Activated CD4-positive, alpha-beta memory T cell treated with anti-CD3 and anti-CD28 coated beads, Interleukin-2, amount 10 ng/mL, durations not matched to agents 7 days and 5 days (primary cell): ENCODE measurements at regions not wholly inside any gene's neighbourhood (a gene's known extent, or its start where the extent isn't known, plus 50 kb on each side); places are given as distances from the start of the nearest gene placed in this dataset.
"Not testable (repeated sequence)": the region's sequence is repeated elsewhere in the genome, so short reads cannot be mapped to it uniquely, and the experiment has no call there.

ENCODE experiments used
- CTCF ChIA-PET: fragments of 350-600 bp; sonication (Branson Sonifier 250); formaldehyde crosslinking; loops from one replicate; lab custom pipeline; 2021; ENCODE audit warnings: antibody characterized with exemption, inconsistent platforms; lab: Charles Lee
- POLR2A ChIA-PET: fragments of 350-600 bp; sonication (Branson Sonifier 250); formaldehyde crosslinking; loops from one replicate; lab custom pipeline; 2021; ENCODE audit warnings: antibody characterized with exemption; lab: Charles Lee
- DNase-seq: peaks from one replicate; pipeline ENCODE4 v3.0.0-alpha.2; 2020
- H3K27ac Mint-ChIP-seq: one replicate; pipeline ENCODE4 v1.8.0; 2021; ENCODE audit warnings: mild to moderate bottlenecking, mixed read lengths
- H3K27me3 Mint-ChIP-seq: one replicate; pipeline ENCODE4 v1.8.0; 2021; ENCODE audit warnings: mixed read lengths
- H3K36me3 Mint-ChIP-seq: one replicate; pipeline ENCODE4 v1.8.0; 2021; ENCODE audit warnings: low read depth, mixed read lengths
- H3K4me1 Mint-ChIP-seq: one replicate; pipeline ENCODE4 v1.8.0; 2021; ENCODE audit warnings: mixed read lengths
- H3K4me3 Mint-ChIP-seq: one replicate; pipeline ENCODE4 v1.8.0; 2021; ENCODE audit warnings: mild to moderate bottlenecking, mixed read lengths
- H3K9me3 Mint-ChIP-seq: one replicate; pipeline ENCODE4 v1.8.0; 2021; ENCODE audit warnings: mixed read lengths

GRCh38 chr9:78439866-78440830, 143.2 kb downstream of the PSAT1 start:
- ChIA-PET POLR2A (no interaction called here), CTCF (interaction anchor here (0.6 to 2.5 kb wide), 7 partner anchors 8 to 1285 kb away, joined by 3 to 13 read pairs (median 4); no protein-coding TSS in a partner anchor)
- no peak overlapping the region for H3K4me3 Mint-ChIP-seq

GRCh38 chr9:78441396-78441795, 144.5 kb downstream of the PSAT1 start:
- no peaks in the 10 kb centered on the region for H3K9me3 Mint-ChIP-seq
- H3K27ac Mint-ChIP-seq = no peak overlapping the region
- DNase-seq = no peak
- ChIA-PET CTCF (no interaction called here), POLR2A (no interaction called here)
- peaks cover 5% of the 10 kb centered on the region for H3K27me3 Mint-ChIP-seq
- H3K4me3 Mint-ChIP-seq = no peak overlapping the region
- no peaks in the 10 kb centered on the region for H3K36me3 Mint-ChIP-seq
- H3K4me1 Mint-ChIP-seq = peaks cover 4% of the 10 kb centered on the region

More at GRCh38 chr9:78439866-78440830, 143.2 kb downstream of the PSAT1 start:
- peaks cover 8% of the 10 kb centered on the region for H3K27me3 Mint-ChIP-seq
- H3K27ac Mint-ChIP-seq = no peak overlapping the region
- no peak for DNase-seq
- no peaks in the 10 kb centered on the region for H3K36me3 Mint-ChIP-seq
- H3K4me1 Mint-ChIP-seq = peaks cover 4% of the 10 kb centered on the region
- H3K9me3 Mint-ChIP-seq = no peaks in the 10 kb centered on the region

GRCh38 chr9:78441822-78442431, 145.0 kb downstream of the PSAT1 start:
- ChIA-PET CTCF (no interaction called here), POLR2A (no interaction called here)
- Mint-ChIP-seq H3K4me3 (no peak overlapping the region), H3K9me3 (no peaks in the 10 kb centered on the region), H3K4me1 (peaks cover 4% of the 10 kb centered on the region), H3K27ac (no peak overlapping the region), H3K27me3 (peaks cover 3% of the 10 kb centered on the region), H3K36me3 (no peaks in the 10 kb centered on the region)
- no peak for DNase-seq

GRCh38 chr9:78442577-78442976, 145.7 kb downstream of the PSAT1 start:
- POLR2A ChIA-PET, H3K27me3 Mint-ChIP-seq, CTCF ChIA-PET, DNase-seq, H3K9me3 Mint-ChIP-seq, H3K27ac Mint-ChIP-seq, H3K4me1 Mint-ChIP-seq, H3K36me3 Mint-ChIP-seq, H3K4me3 Mint-ChIP-seq: not testable (repeated sequence)

- ChIA-PET CTCF (no interaction called here), POLR2A (no interaction called here)
- H3K27me3 Mint-ChIP-seq = peaks cover 3% of the 10 kb centered on the region
- H3K4me3 Mint-ChIP-seq = no peak overlapping the region
- no peaks in the 10 kb centered on the region for H3K36me3 Mint-ChIP-seq
- DNase-seq = no peak
- H3K27ac Mint-ChIP-seq = no peak overlapping the region
- no peaks in the 10 kb centered on the region for H3K9me3 Mint-ChIP-seq
- peaks cover 4% of the 10 kb centered on the region for H3K4me1 Mint-ChIP-seq
These were observed 147.0 kb downstream of the PSAT1 start for GRCh38 chr9:78443946-78444345.

GRCh38 chr9:78448960-78449673, 152.2 kb downstream of the PSAT1 start:
- CTCF ChIA-PET = interaction anchor here (1.2 to 1.6 kb wide), 2 partner anchors 10 to 11 kb away, joined by 3 to 13 read pairs; no protein-coding TSS in a partner anchor
- Mint-ChIP-seq H3K9me3 (no peaks in the 10 kb centered on the region), H3K4me3 (no peak overlapping the region), H3K27me3 (no peaks in the 10 kb centered on the region), H3K36me3 (no peaks in the 10 kb centered on the region), H3K4me1 (no peaks in the 10 kb centered on the region), H3K27ac (no peak overlapping the region)
- POLR2A ChIA-PET = no interaction called here
- DNase-seq = no peak

GRCh38 chr9:78453450-78453849, 156.5 kb downstream of the PSAT1 start:
- POLR2A ChIA-PET = no interaction called here
- Mint-ChIP-seq H3K27ac (no peak overlapping the region), H3K36me3 (no peaks in the 10 kb centered on the region), H3K27me3 (peaks cover 2% of the 10 kb centered on the region), H3K4me1 (no peaks in the 10 kb centered on the region), H3K4me3 (no peak overlapping the region), H3K9me3 (no peaks in the 10 kb centered on the region)
- CTCF ChIA-PET = no interaction called here
- DNase-seq = no peak

GRCh38 chr9:78462611-78463010, 165.7 kb downstream of the PSAT1 start:
- ChIA-PET CTCF (no interaction called here), POLR2A (no interaction called here)

GRCh38 chr9:78463750-78464149, 166.8 kb downstream of the PSAT1 start:
- H3K9me3 Mint-ChIP-seq = peaks cover 4% of the 10 kb centered on the region
- ChIA-PET POLR2A (no interaction called here), CTCF (no interaction called here)
- no peaks in the 10 kb centered on the region for H3K36me3 Mint-ChIP-seq
- H3K4me3 Mint-ChIP-seq = no peak overlapping the region
- no peak for DNase-seq
- no peaks in the 10 kb centered on the region for H3K4me1 Mint-ChIP-seq
- H3K27me3 Mint-ChIP-seq = peaks cover 4% of the 10 kb centered on the region
- no peak overlapping the region for H3K27ac Mint-ChIP-seq

More at GRCh38 chr9:78462611-78463010, 165.7 kb downstream of the PSAT1 start:
- Mint-ChIP-seq H3K4me1 (no peaks in the 10 kb centered on the region), H3K4me3 (no peak overlapping the region), H3K36me3 (no peaks in the 10 kb centered on the region), H3K9me3 (peaks cover 4% of the 10 kb centered on the region), H3K27ac (no peak overlapping the region), H3K27me3 (peaks cover 4% of the 10 kb centered on the region)
- DNase-seq = no peak

GRCh38 chr9:78468231-78468630, 171.3 kb downstream of the PSAT1 start:
- Mint-ChIP-seq H3K27me3 (peaks cover 8% of the 10 kb centered on the region), H3K9me3 (no peaks in the 10 kb centered on the region), H3K27ac (no peak overlapping the region), H3K4me3 (no peak overlapping the region), H3K4me1 (no peaks in the 10 kb centered on the region), H3K36me3 (no peaks in the 10 kb centered on the region)
- ChIA-PET CTCF (no interaction called here), POLR2A (interaction anchor here (0.9 kb wide), 1 partner anchor 17 kb away, joined by 3 read pairs; no protein-coding TSS in a partner anchor)
- no peak for DNase-seq

GRCh38 chr9:78468974-78469576, 172.2 kb downstream of the PSAT1 start:
- H3K36me3 Mint-ChIP-seq = no peaks in the 10 kb centered on the region

GRCh38 chr9:78470216-78470615, 173.3 kb downstream of the PSAT1 start:
- no peak for DNase-seq
- Mint-ChIP-seq H3K36me3 (no peaks in the 10 kb centered on the region), H3K4me3 (no peak overlapping the region), H3K9me3 (no peaks in the 10 kb centered on the region), H3K27me3 (peaks cover 8% of the 10 kb centered on the region), H3K4me1 (no peaks in the 10 kb centered on the region), H3K27ac (no peak overlapping the region)
- CTCF ChIA-PET = interaction anchor here (1.6 kb wide), 1 partner anchor 31 kb away, joined by 7 read pairs; no protein-coding TSS in a partner anchor
- POLR2A ChIA-PET = no interaction called here

More at GRCh38 chr9:78468974-78469576, 172.2 kb downstream of the PSAT1 start:
- POLR2A ChIA-PET = interaction anchor here (0.9 kb wide), 1 partner anchor 16 kb away, joined by 3 read pairs; no protein-coding TSS in a partner anchor
- Mint-ChIP-seq H3K4me3 (no peak overlapping the region), H3K4me1 (no peaks in the 10 kb centered on the region), H3K27ac (no peak overlapping the region), H3K9me3 (no peaks in the 10 kb centered on the region), H3K27me3 (peaks cover 8% of the 10 kb centered on the region)
- CTCF ChIA-PET = no interaction called here
- DNase-seq = no peak
